NOMO-1 treated with dmso at 0.1 percent for 144 hours (cell line): ENCODE measurements at regions not wholly inside any gene's neighbourhood (a gene's known extent, or its start where the extent isn't known, plus 50 kb on each side); places are given as distances from the start of the nearest gene placed in this dataset.
A peak's percentile ranks its signal among the peaks of the same experiment; 100 is the strongest.

Experiments
- DNase-seq: peaks from one replicate; lab custom pipeline; 2025; ENCODE audit not compliant: unreplicated experiment; lab: John Stamatoyannopoulos, UW

DNA sequence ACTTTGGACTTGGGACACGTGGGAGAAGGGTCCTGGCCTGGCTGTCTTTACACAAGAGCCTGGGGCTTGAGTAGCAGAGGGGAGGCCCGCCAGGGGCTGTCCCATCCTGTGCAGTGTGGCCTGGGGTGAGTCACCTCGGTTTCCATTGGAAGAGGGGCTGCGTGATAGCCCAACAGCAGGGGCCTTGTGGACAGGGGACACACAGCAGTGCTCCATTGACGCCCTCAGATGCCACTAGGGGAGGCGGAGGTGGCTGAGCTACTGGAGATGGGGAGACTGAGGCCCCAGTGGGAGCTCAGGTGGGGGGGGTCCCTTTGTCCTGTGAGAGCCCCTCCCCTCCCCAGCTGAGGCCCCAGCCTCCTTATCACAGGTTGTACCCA, 50.0 kb upstream of the RNU6ATAC start:
- no peak for DNase-seq

DNA sequence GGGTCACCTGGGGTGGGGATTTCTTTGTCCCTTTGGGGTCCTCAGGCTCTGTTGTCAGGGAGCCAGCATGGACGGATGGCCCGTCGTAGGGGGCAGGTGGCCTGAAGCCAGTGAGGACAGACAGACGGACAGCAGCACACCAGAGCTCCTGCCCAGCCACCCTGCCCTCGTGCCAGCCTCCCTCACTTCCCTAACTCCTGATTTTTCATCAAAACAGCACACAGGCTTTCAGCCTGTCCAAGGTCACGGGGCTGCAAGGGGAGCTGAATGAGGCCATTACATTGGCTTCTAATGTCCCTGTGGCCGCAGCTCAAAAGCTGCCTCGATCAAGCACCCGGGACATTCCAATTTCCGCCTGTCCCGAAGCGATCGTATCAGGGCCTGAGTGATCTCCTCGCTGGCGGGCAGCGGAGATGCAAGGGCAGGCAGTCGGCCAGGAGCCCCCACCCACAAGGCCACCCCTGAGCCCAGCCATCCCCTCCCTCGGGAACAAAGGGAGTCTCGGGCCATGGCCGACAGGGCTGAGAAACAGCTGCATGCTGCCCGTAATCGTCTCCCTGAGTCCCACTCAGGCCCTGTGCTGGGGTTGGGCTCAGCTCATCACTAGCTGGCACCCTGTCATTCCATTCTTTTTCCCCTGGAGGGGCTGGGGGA, 50.5 kb upstream of the RNU6ATAC start:
- no peak for DNase-seq

GRCh38 chr9:134215420-134215698, 51.0 kb upstream of the RNU6ATAC start:
- no peak for DNase-seq

- DNase-seq = peak; percentile 47
These were observed 51.5 kb upstream of the RNU6ATAC start for GRCh38 chr9:134215699-134216448.

- DNase-seq = no peak
These were observed 52.1 kb upstream of the RNU6ATAC start for GRCh38 chr9:134216449-134216951.

DNA sequence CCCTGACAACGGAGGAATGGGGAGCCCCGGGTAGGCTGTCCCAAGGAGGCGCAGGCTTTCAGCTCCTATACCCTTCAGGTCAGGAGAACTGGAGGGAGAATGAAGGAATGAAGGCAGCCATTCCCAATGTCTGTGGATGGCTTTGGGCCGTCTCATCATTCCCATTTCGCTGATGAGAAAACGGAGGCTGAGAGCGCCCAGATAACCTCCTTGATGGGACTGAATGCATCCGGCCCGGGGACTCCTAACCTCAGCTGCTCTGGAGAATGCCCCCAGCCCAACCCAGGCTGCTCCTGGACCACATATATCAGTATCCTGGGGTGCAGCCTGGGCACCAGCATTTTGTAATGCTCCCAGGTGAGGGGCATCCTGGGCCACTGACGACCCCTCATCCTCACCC, 52.6 kb upstream of the RNU6ATAC start:
- DNase-seq = no peak

DNA sequence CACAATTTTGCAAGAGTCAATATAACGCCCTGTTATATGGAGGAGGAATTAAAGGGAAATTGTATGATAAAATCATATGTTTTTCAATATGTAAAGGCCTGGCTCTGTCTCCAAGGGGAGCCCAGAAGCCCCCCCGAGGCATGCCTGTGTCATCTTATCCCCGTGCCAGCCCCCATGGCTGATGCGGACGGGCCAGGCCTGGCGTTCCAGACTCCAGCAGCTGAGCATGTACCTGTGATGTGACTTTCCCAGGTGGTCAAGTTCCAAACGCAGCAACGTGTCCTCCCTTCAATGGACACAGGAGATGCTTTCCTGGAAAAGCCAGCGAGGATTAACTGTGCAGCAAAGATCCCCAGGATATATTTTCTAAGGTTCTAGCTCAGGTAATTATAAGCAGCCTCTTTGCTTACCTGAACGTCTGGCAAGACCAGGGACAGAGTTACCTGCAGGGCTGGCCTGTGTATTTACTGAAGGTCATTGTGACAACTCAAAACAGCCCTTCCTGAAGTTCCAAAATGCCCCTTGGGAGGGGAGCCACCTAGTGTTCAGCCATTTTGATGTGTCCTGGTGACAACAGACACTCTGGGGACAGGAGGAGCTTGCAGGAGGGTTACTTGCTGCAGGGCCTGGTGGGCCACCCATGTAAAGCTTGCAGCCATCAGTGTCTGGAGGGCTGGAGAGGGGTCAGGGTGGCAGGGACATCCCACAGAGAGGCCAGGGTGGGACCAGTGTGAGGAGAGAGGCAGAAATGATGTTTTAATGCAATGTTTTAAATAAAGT, 53.3 kb upstream of the RNU6ATAC start:
- DNase-seq = peak; percentile 18

GRCh38 chr9:134218230-134218629, 53.9 kb upstream of the RNU6ATAC start:
- DNase-seq = no peak

- no peak for DNase-seq
These were observed 55.3 kb upstream of the RNU6ATAC start for GRCh38 chr9:134219646-134220060.

DNA sequence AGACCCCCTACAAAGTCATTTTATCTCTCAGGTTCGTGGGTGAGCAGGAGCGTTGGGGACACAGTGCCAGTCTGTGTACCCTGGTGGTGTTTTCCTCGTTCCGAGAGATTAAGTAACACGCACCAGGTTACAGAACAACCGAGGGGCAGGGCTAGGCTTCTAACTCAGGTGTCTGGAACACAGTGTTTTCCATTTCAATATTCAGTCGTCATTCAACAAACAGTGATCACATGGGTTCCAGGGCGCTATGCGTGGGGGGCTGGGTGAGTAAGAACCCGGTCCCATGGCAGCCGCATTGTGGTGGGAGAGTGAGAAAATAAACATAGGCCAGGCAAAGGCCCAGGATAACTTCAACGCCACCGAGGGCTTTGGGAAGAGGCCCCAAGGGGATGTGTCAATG, 55.9 kb upstream of the RNU6ATAC start:
- DNase-seq = no peak

DNA sequence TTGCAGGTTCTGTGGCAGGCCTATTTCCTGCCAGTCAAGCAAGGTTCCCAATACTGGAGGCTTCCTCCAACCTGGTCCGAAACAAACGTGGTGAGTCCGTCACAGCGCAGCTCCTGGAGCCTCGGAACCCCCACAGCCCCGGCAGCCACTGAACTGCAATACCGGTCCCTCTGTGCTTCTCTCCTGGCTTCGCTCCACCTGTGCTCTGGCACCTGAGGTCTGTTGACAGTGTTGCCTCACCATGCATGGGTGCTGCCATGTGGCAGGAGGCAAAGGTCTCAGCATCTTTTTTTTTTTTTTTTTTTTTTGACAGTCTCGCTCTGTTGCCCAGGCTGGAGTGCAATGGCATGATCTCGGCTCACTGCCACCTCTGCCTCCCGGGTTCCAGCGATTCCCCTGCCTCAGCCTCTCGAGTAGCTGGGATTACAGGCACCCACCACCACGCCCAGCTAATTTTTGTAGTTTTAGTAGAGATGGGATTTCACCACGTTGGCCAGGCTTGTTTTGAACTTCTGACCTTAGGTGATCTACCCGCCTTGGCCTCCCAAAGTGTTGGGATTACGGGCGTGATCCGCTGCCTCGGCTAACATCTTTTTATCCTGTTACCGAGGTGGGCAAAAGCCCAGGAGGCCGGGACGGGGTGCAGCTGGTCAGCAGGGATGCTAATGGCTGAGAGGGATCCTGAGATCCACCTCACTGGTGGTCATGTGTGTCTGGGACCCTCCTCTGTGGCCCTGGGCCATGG, 57.1 kb upstream of the RNU6ATAC start:
- no peak for DNase-seq

DNA sequence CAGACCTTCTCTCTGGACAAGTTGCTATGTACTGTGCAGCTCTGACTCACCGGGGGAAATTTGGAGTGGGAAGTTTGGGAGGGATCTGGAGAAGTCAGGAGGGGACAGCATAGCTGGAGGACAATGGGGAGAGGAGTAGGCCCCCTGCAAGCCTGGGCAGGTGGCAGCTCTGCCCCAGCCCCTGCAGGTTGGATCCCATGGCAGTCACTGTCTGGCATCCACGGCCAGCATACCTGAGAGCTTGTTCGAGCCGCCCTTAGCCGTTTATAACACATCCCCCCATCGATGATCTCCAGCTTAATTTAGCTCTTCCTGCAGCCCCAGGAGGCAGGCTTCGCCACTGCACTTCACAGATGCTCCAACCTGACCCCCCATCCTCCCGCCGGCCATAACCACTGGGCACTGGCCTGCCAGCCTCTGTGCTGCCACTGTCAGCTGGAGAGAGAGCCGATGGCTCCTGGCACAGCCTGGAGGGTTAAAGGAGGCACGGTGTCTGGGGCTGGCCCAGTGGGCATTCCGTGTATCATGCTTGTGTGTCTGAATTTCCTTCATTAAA, 57.7 kb upstream of the RNU6ATAC start:
- no peak for DNase-seq

DNA sequence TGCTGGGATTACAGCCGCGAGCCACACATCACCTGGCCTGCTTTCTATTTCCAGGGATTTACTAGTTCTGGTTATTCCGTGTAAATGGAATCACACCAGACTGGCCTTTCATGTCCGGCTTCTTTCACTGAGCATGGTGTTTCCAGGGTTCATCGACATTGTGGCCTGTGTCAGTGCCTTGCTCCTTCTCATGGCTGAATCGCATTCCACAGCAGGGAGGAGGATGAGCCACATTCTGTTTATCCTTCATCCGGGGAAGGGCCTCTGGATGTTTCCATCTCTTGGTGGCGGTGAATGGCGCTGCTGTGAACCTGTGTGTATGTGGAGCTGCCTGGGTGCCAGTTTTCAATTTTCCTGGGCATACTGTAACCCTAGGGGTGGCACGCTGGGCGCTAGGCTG, 58.7 kb upstream of the RNU6ATAC start:
- no peak for DNase-seq

GRCh38 chr9:134223591-134224122, 59.3 kb upstream of the RNU6ATAC start:
- DNase-seq = no peak

- DNase-seq = no peak
These were observed 59.8 kb upstream of the RNU6ATAC start for GRCh38 chr9:134224127-134224526.

DNA sequence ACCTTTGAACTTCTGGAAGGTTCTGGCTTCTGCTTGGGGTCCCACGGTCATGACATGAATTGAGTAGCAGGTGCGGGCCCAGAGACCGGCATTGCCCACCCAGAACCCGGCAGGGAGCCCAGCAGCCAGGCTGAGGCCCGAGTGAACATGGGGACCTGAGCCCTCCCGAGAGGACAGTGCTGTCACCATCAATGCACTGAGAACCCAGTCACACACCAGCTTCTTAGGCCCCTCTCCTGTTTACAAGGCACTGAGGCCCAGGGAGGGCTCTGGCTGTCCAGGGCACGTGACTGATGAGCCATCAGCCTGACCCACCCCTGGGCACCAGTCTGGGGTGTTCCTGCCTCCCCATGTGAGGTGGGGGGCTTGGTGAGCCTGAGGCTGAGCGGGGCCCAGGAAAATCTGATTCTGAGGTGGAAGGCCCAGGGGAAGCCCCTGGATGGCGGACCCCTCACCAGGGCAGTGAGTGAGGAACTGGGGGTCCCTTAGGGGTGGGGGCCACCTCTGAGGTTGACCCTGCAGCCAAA, 60.3 kb upstream of the RNU6ATAC start:
- no peak for DNase-seq

- DNase-seq = no peak
These were observed 60.8 kb upstream of the RNU6ATAC start for GRCh38 chr9:134225186-134225585.

GRCh38 chr9:134225816-134226215, 61.5 kb upstream of the RNU6ATAC start:
- DNase-seq = no peak

- DNase-seq = peak; percentile 14
These were observed 62.0 kb upstream of the RNU6ATAC start for GRCh38 chr9:134226221-134226930.
